ENCODE measurements at regions not wholly inside any gene's neighbourhood (a gene's known extent, or its start where the extent isn't known, plus 50 kb on each side); places are given as distances from the start of the nearest gene placed in this dataset.

- H3K27ac Mint-ChIP-seq = no peak overlapping the region
- no peak overlapping the region for H3K4me3 Mint-ChIP-seq (ENCODE audit: low read depth)
Measured at GRCh38 chr6:164427728-164428402, 881.5 kb downstream of the C6orf118 start.

DNA sequence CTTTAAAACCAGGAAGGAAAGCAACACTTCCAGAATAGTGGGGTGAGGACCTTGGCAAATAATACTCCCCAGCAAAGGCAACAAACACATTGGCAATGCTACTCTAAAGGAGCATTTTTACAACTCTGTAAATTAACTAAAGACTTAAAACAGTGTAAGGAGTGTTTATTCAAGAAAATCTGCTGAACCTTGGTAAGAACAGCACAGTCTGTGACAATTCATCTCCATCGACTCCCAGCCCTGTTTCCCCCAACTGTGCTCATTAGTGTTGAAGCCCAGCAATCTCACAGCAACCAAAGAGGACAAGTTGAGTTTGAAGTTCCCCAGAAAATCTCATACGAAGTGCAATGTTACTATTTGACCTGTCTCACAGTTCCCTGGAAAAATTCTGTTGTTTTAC, 884.9 kb downstream of the C6orf118 start:
- Mint-ChIP-seq H3K9me3 (peaks cover 37% of the 10 kb centered on the region), H3K27ac (no peak overlapping the region), H3K4me1 (ENCODE audit: low read depth) (no peaks in the 10 kb centered on the region), H3K27me3 (ENCODE audit: low read depth) (no peaks in the 10 kb centered on the region), H3K4me3 (ENCODE audit: low read depth) (no peak overlapping the region), H3K36me3 (ENCODE audit: low read depth) (no peaks in the 10 kb centered on the region)
- intact Hi-C loops (cut with micrococcal nuclease) = no loop called here
- DNase-seq (ENCODE audit: low spot score) = no peak

More at GRCh38 chr6:164427728-164428402, 881.5 kb downstream of the C6orf118 start:
- DNase-seq (ENCODE audit: low spot score) = no peak
- peaks cover 39% of the 10 kb centered on the region for H3K9me3 Mint-ChIP-seq
- no peaks in the 10 kb centered on the region for H3K4me1 Mint-ChIP-seq (ENCODE audit: low read depth)
- no peaks in the 10 kb centered on the region for H3K27me3 Mint-ChIP-seq (ENCODE audit: low read depth)
- intact Hi-C loops (cut with micrococcal nuclease) = no loop called here
- H3K36me3 Mint-ChIP-seq (ENCODE audit: low read depth) = no peaks in the 10 kb centered on the region

GRCh38 chr6:164419099-164419498, 890.3 kb downstream of the C6orf118 start:
- Mint-ChIP-seq H3K27me3 (ENCODE audit: low read depth) (no peaks in the 10 kb centered on the region), H3K27ac (no peak overlapping the region), H3K9me3 (peaks cover 38% of the 10 kb centered on the region), H3K4me3 (ENCODE audit: low read depth) (no peak overlapping the region), H3K4me1 (ENCODE audit: low read depth) (no peaks in the 10 kb centered on the region), H3K36me3 (ENCODE audit: low read depth) (no peaks in the 10 kb centered on the region)
- no peak for DNase-seq (ENCODE audit: low spot score)
- intact Hi-C loops (cut with micrococcal nuclease) = no loop called here

GRCh38 chr6:164418262-164418588, 891.2 kb downstream of the C6orf118 start:
- H3K27me3 Mint-ChIP-seq (ENCODE audit: low read depth) = no peaks in the 10 kb centered on the region
- intact Hi-C loops (cut with micrococcal nuclease) = no loop called here
- H3K27ac Mint-ChIP-seq = no peak overlapping the region
- H3K36me3 Mint-ChIP-seq (ENCODE audit: low read depth) = no peaks in the 10 kb centered on the region
- no peak overlapping the region for H3K4me3 Mint-ChIP-seq (ENCODE audit: low read depth)
- peaks cover 29% of the 10 kb centered on the region for H3K9me3 Mint-ChIP-seq
- no peak for DNase-seq (ENCODE audit: low spot score)
- no peaks in the 10 kb centered on the region for H3K4me1 Mint-ChIP-seq (ENCODE audit: low read depth)

GRCh38 chr6:164417537-164418261, 891.7 kb downstream of the C6orf118 start:
- DNase-seq (ENCODE audit: low spot score) = no peak
- Mint-ChIP-seq H3K27ac (no peak overlapping the region), H3K27me3 (ENCODE audit: low read depth) (no peaks in the 10 kb centered on the region), H3K4me1 (ENCODE audit: low read depth) (no peaks in the 10 kb centered on the region), H3K36me3 (ENCODE audit: low read depth) (no peaks in the 10 kb centered on the region), H3K9me3 (peaks cover 28% of the 10 kb centered on the region), H3K4me3 (ENCODE audit: low read depth) (no peak overlapping the region)
- intact Hi-C loops (cut with micrococcal nuclease) = no loop called here

DNA sequence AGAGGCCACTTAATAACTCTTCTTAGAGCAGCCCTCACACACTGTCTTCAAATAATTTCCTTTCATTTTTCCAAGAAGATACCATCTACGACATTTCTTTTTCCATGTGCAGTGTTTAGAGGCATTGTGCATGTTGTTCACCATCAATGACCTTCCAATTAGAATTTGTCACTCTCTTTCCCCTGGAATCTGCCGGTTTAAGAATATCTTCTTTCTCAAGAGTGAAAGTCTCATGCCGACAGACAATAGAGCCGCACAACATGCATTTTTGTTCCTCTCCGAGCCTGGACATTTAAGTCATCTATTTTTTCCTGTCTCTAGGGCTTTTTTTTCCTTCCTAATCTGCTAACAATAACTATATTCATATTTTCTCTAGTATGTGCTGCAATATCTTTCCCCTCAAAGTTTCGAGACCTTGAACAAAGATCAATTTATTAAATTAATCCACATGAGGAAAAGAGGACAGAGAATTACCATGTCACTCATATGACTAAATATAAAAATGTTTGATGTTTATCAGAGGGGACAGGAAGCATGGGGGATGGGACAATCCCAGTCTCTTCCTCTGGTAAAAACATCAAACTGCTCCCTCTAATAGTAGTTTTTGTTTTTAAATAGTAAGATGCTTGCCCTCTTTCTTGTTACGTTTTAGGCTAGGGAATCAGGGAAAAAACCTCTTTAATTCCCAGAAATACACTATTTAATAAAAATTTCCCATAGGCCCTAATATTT, 893.4 kb downstream of the C6orf118 start:
- Mint-ChIP-seq H3K4me1 (ENCODE audit: low read depth) (no peaks in the 10 kb centered on the region), H3K27me3 (ENCODE audit: low read depth) (no peaks in the 10 kb centered on the region), H3K27ac (no peak overlapping the region), H3K36me3 (ENCODE audit: low read depth) (no peaks in the 10 kb centered on the region), H3K9me3 (peaks cover 20% of the 10 kb centered on the region), H3K4me3 (ENCODE audit: low read depth) (no peak overlapping the region)
- DNase-seq (ENCODE audit: low spot score) = no peak
- intact Hi-C loops (cut with micrococcal nuclease) = no loop called here

GRCh38 chr6:164414695-164415094, 894.7 kb downstream of the C6orf118 start:
- H3K27ac Mint-ChIP-seq = no peak overlapping the region
- H3K4me1 Mint-ChIP-seq (ENCODE audit: low read depth) = no peaks in the 10 kb centered on the region
- H3K4me3 Mint-ChIP-seq (ENCODE audit: low read depth) = no peak overlapping the region
- no peaks in the 10 kb centered on the region for H3K36me3 Mint-ChIP-seq (ENCODE audit: low read depth)
- intact Hi-C loops (cut with micrococcal nuclease) = no loop called here
- no peak for DNase-seq (ENCODE audit: low spot score)
- peaks cover 10% of the 10 kb centered on the region for H3K9me3 Mint-ChIP-seq
- no peaks in the 10 kb centered on the region for H3K27me3 Mint-ChIP-seq (ENCODE audit: low read depth)

- no peaks in the 10 kb centered on the region for H3K36me3 Mint-ChIP-seq (ENCODE audit: low read depth)
- no peaks in the 10 kb centered on the region for H3K4me1 Mint-ChIP-seq (ENCODE audit: low read depth)
- no peak overlapping the region for H3K4me3 Mint-ChIP-seq (ENCODE audit: low read depth)
- no peak overlapping the region for H3K27ac Mint-ChIP-seq
- no peak for DNase-seq (ENCODE audit: low spot score)
- intact Hi-C loops (cut with micrococcal nuclease) = no loop called here
- H3K27me3 Mint-ChIP-seq (ENCODE audit: low read depth) = no peaks in the 10 kb centered on the region
- peaks cover 5% of the 10 kb centered on the region for H3K9me3 Mint-ChIP-seq
Measured at GRCh38 chr6:164412566-164412965, 896.8 kb downstream of the C6orf118 start.

GRCh38 chr6:164410017-164410416, 899.4 kb downstream of the C6orf118 start:
- Mint-ChIP-seq H3K36me3 (ENCODE audit: low read depth) (no peaks in the 10 kb centered on the region), H3K4me1 (ENCODE audit: low read depth) (no peaks in the 10 kb centered on the region), H3K4me3 (ENCODE audit: low read depth) (no peak overlapping the region), H3K27ac (no peak overlapping the region), H3K9me3 (peaks cover 5% of the 10 kb centered on the region), H3K27me3 (ENCODE audit: low read depth) (no peaks in the 10 kb centered on the region)
- intact Hi-C loops (cut with micrococcal nuclease) = no loop called here
- no peak for DNase-seq (ENCODE audit: low spot score)

DNA sequence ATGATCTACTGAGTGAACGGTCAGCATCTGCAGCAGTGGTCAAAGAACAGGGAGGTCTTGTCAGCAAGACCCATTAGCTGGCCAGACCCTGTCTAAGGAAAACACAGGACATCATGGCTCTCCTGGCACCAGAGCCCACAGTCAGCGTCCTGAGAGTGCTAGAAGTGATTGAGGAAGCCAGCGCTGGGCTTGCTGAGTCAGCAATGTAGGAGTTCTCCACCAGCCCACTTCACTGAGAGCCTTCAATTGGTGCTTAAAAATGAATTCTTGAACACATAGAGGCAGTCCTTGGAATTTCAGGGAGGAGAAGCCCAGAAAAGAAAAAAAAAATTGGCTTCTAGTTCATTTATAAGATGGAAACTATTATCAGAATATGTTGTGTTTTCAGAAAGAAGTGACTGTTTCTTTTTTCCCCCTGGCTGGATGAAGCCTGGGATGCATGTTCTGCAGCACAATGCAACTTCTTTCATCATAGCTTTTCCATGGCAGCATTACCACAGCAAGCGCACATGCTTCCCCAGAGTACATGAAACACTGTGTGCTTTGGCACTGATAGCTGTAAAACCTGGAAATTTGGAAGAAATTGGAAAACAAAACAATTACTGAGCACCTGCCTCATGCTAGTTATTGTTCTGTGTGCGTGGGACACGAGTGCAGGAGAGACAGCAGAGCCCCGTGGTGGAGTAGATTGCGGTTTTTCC, 899.9 kb downstream of the C6orf118 start:
- H3K9me3 Mint-ChIP-seq = peaks cover 5% of the 10 kb centered on the region
- H3K4me1 Mint-ChIP-seq (ENCODE audit: low read depth) = no peaks in the 10 kb centered on the region
- no peaks in the 10 kb centered on the region for H3K36me3 Mint-ChIP-seq (ENCODE audit: low read depth)
- intact Hi-C loops (cut with micrococcal nuclease) = no loop called here
- no peaks in the 10 kb centered on the region for H3K27me3 Mint-ChIP-seq (ENCODE audit: low read depth)
- no peak overlapping the region for H3K4me3 Mint-ChIP-seq (ENCODE audit: low read depth)
- no peak overlapping the region for H3K27ac Mint-ChIP-seq
- DNase-seq (ENCODE audit: low spot score) = no peak

- Mint-ChIP-seq H3K27me3 (ENCODE audit: low read depth) (no peaks in the 10 kb centered on the region), H3K9me3 (peaks cover 5% of the 10 kb centered on the region), H3K4me1 (ENCODE audit: low read depth) (no peaks in the 10 kb centered on the region), H3K36me3 (ENCODE audit: low read depth) (no peaks in the 10 kb centered on the region), H3K27ac (no peak overlapping the region), H3K4me3 (ENCODE audit: low read depth) (no peak overlapping the region)
- intact Hi-C loops (cut with micrococcal nuclease) = no loop called here
- DNase-seq (ENCODE audit: low spot score) = no peak
Measured at GRCh38 chr6:164408868-164409267, 900.5 kb downstream of the C6orf118 start.

DNA sequence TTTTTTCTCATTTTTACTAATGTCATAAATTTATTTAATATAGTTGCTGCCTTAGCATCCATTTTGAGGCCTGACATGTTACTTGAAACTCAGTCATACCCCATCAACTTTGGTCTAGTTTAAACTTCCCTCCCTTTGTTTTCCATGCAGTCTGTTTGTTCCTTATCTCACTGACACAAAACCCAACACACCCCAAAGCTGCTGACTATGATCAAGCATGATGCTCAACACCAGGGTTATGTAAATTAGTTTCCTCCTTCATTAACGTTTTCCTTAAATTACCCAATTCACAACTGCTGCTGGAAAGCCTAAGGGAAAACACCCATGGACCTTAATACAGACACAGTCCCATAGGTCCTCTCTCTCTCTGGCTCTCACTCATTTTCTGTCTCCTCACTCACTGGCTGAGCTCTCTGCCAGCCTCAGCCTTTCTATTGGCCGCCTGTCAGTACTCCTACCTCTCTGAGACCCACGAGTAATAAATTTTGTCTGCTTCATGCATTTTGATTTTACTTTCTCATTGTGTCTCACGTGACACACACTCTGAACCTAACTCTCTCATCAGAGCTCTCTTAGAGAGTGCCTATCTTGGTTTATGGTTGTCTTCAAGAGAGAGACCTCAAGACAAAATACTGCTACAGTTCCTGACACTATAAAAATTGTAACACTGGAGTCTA, 904.5 kb downstream of the C6orf118 start:
- Mint-ChIP-seq H3K9me3 (no peaks in the 10 kb centered on the region), H3K4me1 (ENCODE audit: low read depth) (no peaks in the 10 kb centered on the region), H3K27ac (no peak overlapping the region), H3K36me3 (ENCODE audit: low read depth) (no peaks in the 10 kb centered on the region), H3K27me3 (ENCODE audit: low read depth) (no peaks in the 10 kb centered on the region), H3K4me3 (ENCODE audit: low read depth) (no peak overlapping the region)
- intact Hi-C loops (cut with micrococcal nuclease) = no loop called here
- DNase-seq (ENCODE audit: low spot score) = no peak
